ENCODE measurements at regions not wholly inside any gene's neighbourhood (a gene's known extent, or its start where the extent isn't known, plus 50 kb on each side); places are given as distances from the start of the nearest gene placed in this dataset.

DNA sequence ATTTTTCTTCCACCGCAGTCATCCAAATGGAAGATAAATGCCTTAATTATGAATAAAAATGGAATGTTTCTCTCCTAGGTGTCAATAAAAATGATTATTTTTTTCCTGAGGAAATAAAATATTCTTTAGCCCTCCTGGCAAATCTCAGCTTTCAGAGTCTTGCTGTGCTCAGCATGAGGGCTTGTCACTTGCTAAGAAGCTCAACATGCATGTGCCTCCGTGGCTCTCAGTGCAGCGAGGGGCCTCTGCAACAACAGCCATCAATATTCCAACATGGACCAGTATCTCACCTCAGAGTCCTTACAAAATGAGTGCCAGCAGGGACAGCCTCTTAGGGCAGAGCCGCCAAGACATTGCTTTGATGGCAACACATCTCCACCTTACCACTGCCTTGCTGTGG lies 159.5 kb upstream of the TMPO start:
- TF ChIP-seq YY1 (IDR thresholded peaks at IDR 0.05; ENCODE audit: insufficient read depth, insufficient read length) (no peak), SUZ12 (IDR thresholded peaks at IDR 0.05; ENCODE audit: extremely low read depth, insufficient read depth, insufficient read length) (no peak), ZNF274 (IDR thresholded peaks at IDR 0.05; ENCODE audit: low read depth, low read length) (no peak)

All from NT2/D1 (cell line).